NCI-H2227 (cell line): ENCODE measurements at regions not wholly inside any gene's neighbourhood (a gene's known extent, or its start where the extent isn't known, plus 50 kb on each side); places are given as distances from the start of the nearest gene placed in this dataset.

Experiments used
- DNase-seq: peaks from one replicate; lab custom pipeline; 2025; ENCODE audit not compliant: unreplicated experiment; lab: John Stamatoyannopoulos, UW

- no peak for DNase-seq
Measured at GRCh38 chr18:64207820-64208219, 58.9 kb upstream of the LINC00305 start.

DNA sequence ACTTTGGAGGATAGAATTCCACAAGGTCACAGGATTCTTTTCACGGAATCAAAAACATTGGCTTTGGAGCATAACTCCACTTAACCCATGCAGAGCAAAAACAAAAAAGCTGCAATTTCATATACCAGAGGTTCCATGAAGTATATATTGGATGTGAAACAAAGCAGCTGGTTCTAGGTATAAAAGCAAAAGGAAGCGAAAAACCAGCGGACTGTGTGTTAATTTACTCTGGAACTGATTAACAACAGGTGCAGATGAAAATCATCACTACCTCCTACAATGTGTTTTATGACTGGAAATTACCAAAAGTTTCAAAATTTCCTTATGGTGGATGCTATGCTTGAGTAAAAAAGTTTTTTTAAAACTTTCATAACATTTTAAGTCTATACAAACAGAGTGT lies 54.4 kb upstream of the LINC00305 start:
- DNase-seq: no peak

DNA sequence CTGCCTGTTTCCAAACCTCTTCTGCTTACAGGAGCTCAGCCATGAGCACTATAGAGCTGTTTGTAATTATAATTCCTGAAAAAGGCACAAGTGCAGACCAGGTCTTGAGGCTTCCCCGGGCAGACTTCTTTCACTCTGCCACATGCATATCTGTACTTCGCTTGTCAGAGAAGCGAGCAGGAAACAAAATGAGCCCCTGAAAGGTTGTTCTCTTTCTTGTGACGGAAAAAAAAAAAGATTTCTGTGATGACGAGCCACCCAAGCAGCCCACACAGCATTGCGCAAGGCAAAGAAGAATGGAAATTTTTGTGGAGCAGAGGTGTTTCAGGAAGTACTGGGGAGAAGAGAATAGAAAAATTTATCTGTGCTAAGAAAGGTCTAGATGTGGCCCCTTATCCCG lies 54.0 kb upstream of the LINC00305 start:
- no peak for DNase-seq

- no peak for DNase-seq
Measured at GRCh38 chr18:64202210-64202836, 53.4 kb upstream of the LINC00305 start.

- DNase-seq: no peak
Measured at GRCh38 chr18:64201781-64202180, 52.9 kb upstream of the LINC00305 start.

DNA sequence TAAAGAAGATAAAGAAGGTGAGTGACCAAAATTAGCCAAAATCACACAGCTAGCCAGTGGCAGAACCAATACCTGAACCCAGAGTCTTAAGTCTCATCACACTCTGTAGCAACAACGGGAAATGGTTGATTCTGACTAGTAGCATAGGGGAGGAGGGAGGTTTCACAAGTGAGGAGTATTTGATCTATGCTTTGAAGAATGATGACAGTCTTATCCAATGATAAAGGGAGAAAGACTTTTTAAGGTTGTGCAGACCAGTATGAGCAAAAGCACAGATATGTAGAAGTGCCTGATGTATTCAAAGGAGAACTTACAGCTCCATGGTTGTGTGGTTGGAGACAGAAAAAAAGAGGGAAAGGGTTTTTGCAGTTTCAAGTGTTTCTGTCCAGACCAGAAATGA lies 50.7 kb upstream of the LINC00305 start:
- DNase-seq: no peak
